Panc1 (cell line): ENCODE measurements at regions not wholly inside any gene's neighbourhood (a gene's known extent, or its start where the extent isn't known, plus 50 kb on each side); places are given as distances from the start of the nearest gene placed in this dataset.

ENCODE experiments used
- ATAC-seq: fragments of 200-7000 bp; cut with Tn5 transposase; 2 replicates; pipeline ENCODE4 v1.9.1; 2020; ENCODE audit warnings: mild to moderate bottlenecking, moderate library complexity
- BruUV-seq: library from RNA; stranded (reverse); fragments of 400-500 nt; replicated peaks from 2 replicates; lab custom pipeline; 2021; lab: Mats Ljungman, UMichigan
- CTCF ChIA-PET: fragments of 300-600 bp; sonication (Branson Sonifier 250); formaldehyde crosslinking; loops from one replicate; lab custom pipeline; 2022; ENCODE audit warnings: antibody characterized with exemption; lab: Charles Lee
- POLR2A ChIA-PET: fragments of 300-600 bp; sonication (Branson Sonifier 250); formaldehyde crosslinking; loops from one replicate; lab custom pipeline; 2022; ENCODE audit warnings: antibody characterized with exemption; lab: Charles Lee
- DNase-seq: peaks from one replicate; pipeline ENCODE4 v3.0.0-alpha.2; 2010; ENCODE audit warnings: low read depth, low spot score
- H3K27ac ChIP-seq: 2 replicates; pipeline ENCODE4 v1.5.1; 2011; ENCODE audit warnings: mild to moderate bottlenecking, low read length, inconsistent platforms
- H3K27me3 ChIP-seq: fragments of 200-500 bp; sonication (Bioruptor generic); 2 replicates; pipeline ENCODE4 v1.6.0; 2014; ENCODE audit warnings: low read length, inconsistent platforms; ENCODE audit not compliant: control insufficient read depth, insufficient read depth
- H3K36me3 ChIP-seq: fragments of 200-500 bp; sonication (Bioruptor generic); 2 replicates; pipeline ENCODE4 v1.5.1; 2014; ENCODE audit warnings: inconsistent platforms, mild to moderate bottlenecking, low read length, moderate library complexity; ENCODE audit not compliant: control insufficient read depth, insufficient read depth
- H3K4me1 ChIP-seq: 2 replicates; pipeline ENCODE4 v1.5.1; 2011; ENCODE audit warnings: inconsistent platforms, mild to moderate bottlenecking, low read length, moderate library complexity; ENCODE audit not compliant: control insufficient read depth, insufficient read depth
- H3K4me3 ChIP-seq, 2 experiments: 2 replicates each; pipeline ENCODE4 v1.5.1; 2011 to 2012; ENCODE audit warnings: low read depth in 2 of 2, low read length in 2 of 2, mild to moderate bottlenecking in 2 of 2, inconsistent platforms in 1 of 2, moderate library complexity in 1 of 2
- H3K9me3 ChIP-seq: fragments of 200-500 bp; sonication (Bioruptor generic); 2 replicates; pipeline ENCODE4 v1.5.1; 2014; ENCODE audit warnings: low read depth, mild to moderate bottlenecking, inconsistent platforms, low read length, moderate library complexity; ENCODE audit not compliant: control insufficient read depth, insufficient read depth
- CTCF ChIP-seq: fragments of 450-650 bp; IDR thresholded peaks from 2 replicates; pipeline ENCODE4 v1.5.1; 2017; ENCODE audit warnings: mild to moderate bottlenecking
- POLR2AphosphoS5 ChIP-seq: IDR thresholded peaks from 2 replicates; pipeline ENCODE4 v1.6.1; 2012; ENCODE audit warnings: mild to moderate bottlenecking, low read depth, low read length, moderate library complexity
- REST ChIP-seq, 2 experiments: IDR thresholded peaks; 2 replicates each; pipeline ENCODE4 v1.6.1; 2011 to 2012; ENCODE audit warnings: low read depth in 2 of 2, control low read depth in 1 of 2, low read length in 1 of 2, mild to moderate bottlenecking in 1 of 2, moderate library complexity in 1 of 2; ENCODE audit not compliant: insufficient read depth in 1 of 2
- SIN3A ChIP-seq: IDR thresholded peaks from 2 replicates; pipeline ENCODE4 v1.6.1; 2012; ENCODE audit warnings: low read depth, mild to moderate bottlenecking, low read length, moderate library complexity, borderline replicate concordance; ENCODE audit not compliant: insufficient read depth
- TCF7L2 ChIP-seq: IDR thresholded peaks from 2 replicates; pipeline ENCODE4 v1.6.1; 2011; ENCODE audit warnings: mild to moderate bottlenecking, low read depth, low read length, inconsistent platforms
- in situ Hi-C: cut with HindIII; loops from 2 replicates; pipeline ENCODE4 v1.10.0; 2016; ENCODE audit warnings: low sequenced_read_pairs, low pct_unique_long_range_greater_than_20kb
- intact Hi-C: fragments of 100-400 bp; cut with micrococcal nuclease; formaldehyde crosslinking; loops from one replicate; pipeline ENCODE4 v1.10.0; 2022; ENCODE audit not compliant: unreplicated experiment

GRCh38 chr2:239834143-239834542 lies 191.0 kb downstream of the NDUFA10 start:
- no peak overlapping the region for H3K4me3 ChIP-seq
- no peak overlapping the region for H3K27ac ChIP-seq
- no TSS peak for BruUV-seq
- no peaks in the 10 kb centered on the region for H3K4me1 ChIP-seq
- no peaks in the 10 kb centered on the region for H3K36me3 ChIP-seq
- no peaks in the 10 kb centered on the region for H3K9me3 ChIP-seq
- DNase-seq (no peak), ATAC-seq (no peak)
- ChIA-PET POLR2A (no interaction called here), CTCF (no interaction called here)
- TF ChIP-seq SIN3A = no peak
- TF ChIP-seq TCF7L2 = no peak
- TF ChIP-seq REST (IDR thresholded peaks at IDR 0.05; ENCODE audit: insufficient read depth in 1 of 2, low read depth in 2 of 2, low read length in 1 of 2) = no peak
- TF ChIP-seq POLR2AphosphoS5 = no peak
- TF ChIP-seq CTCF = no peak
- no peaks in the 10 kb centered on the region; the same call in 1 of the 2 replicates for H3K27me3 ChIP-seq
- intact Hi-C loops = no loop called here
- in situ Hi-C loops = no loop called here

GRCh38 chr2:239833269-239834109 lies 191.7 kb downstream of the NDUFA10 start:
- H3K27me3 ChIP-seq = no peaks in the 10 kb centered on the region; the same call in 1 of the 2 replicates
- ChIA-PET POLR2A (no interaction called here), CTCF (no interaction called here)
- no peaks in the 10 kb centered on the region for H3K4me1 ChIP-seq
- no peak for ATAC-seq
- H3K36me3 ChIP-seq = no peaks in the 10 kb centered on the region
- in situ Hi-C loops = no loop called here
- H3K9me3 ChIP-seq = no peaks in the 10 kb centered on the region
- intact Hi-C loops = no loop called here
- H3K4me3 ChIP-seq = no peak overlapping the region
- no peak overlapping the region for H3K27ac ChIP-seq
- no peak for DNase-seq
- TF ChIP-seq CTCF = no peak
- no peak for TF ChIP-seq REST (IDR thresholded peaks at IDR 0.05; ENCODE audit: insufficient read depth in 1 of 2, low read depth in 2 of 2, low read length in 1 of 2)
- TF ChIP-seq SIN3A = no peak
- no peak for TF ChIP-seq POLR2AphosphoS5
- no peak for TF ChIP-seq TCF7L2
- BruUV-seq = no TSS peak
